Umbilical cord (tissue), 1 donor: ENCODE measurements at regions not wholly inside any gene's neighbourhood (a gene's known extent, or its start where the extent isn't known, plus 50 kb on each side); places are given as distances from the start of the nearest gene placed in this dataset.

ENCODE experiments used
- DNase-seq: peaks from one replicate; pipeline ENCODE4 v3.0.0-alpha.2; 2015; ENCODE audit warnings: low spot score

GRCh38 chr3:181081930-181082329 is 92.4 kb upstream of the DNAJC19 start:
- no peak for DNase-seq

GRCh38 chr3:181076558-181076957 is 87.0 kb upstream of the DNAJC19 start:
- no peak for DNase-seq

GRCh38 chr3:181075098-181075497 is 85.6 kb upstream of the DNAJC19 start:
- no peak for DNase-seq

- no peak for DNase-seq
Observed at GRCh38 chr3:181066143-181067087, 76.9 kb upstream of the DNAJC19 start.

- DNase-seq, result no peak
Observed at GRCh38 chr3:181056136-181056732, 66.7 kb upstream of the DNAJC19 start.

GRCh38 chr3:181054538-181054937 is 65.0 kb upstream of the DNAJC19 start:
- no peak for DNase-seq

GRCh38 chr3:181052256-181052655 is 62.7 kb upstream of the DNAJC19 start:
- DNase-seq, result no peak

- DNase-seq, result no peak
Observed at GRCh38 chr3:181050738-181051137, 61.2 kb upstream of the DNAJC19 start.

- no peak for DNase-seq
Observed at GRCh38 chr3:181040030-181040429, 50.5 kb upstream of the DNAJC19 start.
